22Rv1 (cell line): ENCODE measurements at regions not wholly inside any gene's neighbourhood (a gene's known extent, or its start where the extent isn't known, plus 50 kb on each side); places are given as distances from the start of the nearest gene placed in this dataset.

Source experiments
- CTCF ChIP-seq: fragments of 450-650 bp; IDR thresholded peaks from 2 replicates; pipeline ENCODE4 v1.5.1; 2017; ENCODE audit warnings: mild to moderate bottlenecking
- ZFX ChIP-seq: fragments of 450-650 bp; IDR thresholded peaks from 2 replicates; pipeline ENCODE4 v1.6.1; 2017; ENCODE audit warnings: antibody characterized with exemption, borderline replicate concordance

DNA sequence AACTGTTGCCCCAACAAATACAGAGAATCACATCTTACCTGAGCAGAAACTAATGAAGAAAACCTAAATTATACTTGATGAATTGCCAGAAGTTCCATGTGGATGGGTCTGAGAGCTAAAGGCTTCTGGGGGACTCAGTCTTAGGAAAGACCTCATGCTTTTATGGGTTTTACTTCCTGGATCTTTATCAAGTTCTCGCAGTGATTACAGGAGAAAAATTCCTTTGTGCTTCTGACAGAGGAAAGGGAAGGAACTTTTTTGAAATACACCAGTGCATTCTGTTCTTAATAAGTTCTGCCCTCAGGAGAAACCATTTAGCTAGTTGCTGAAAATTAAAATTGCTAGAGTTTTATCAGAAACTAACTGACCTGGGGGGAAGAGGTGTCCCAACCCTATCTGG, 203.9 kb upstream of the KITLG start:
- TF ChIP-seq CTCF (no peak), ZFX (no peak)
